NCI-H1436 treated with DMSO at 0.1 percent for 48 hours (cell line): ENCODE measurements at regions not wholly inside any gene's neighbourhood (a gene's known extent, or its start where the extent isn't known, plus 50 kb on each side); places are given as distances from the start of the nearest gene placed in this dataset.

ENCODE experiments used
- DNase-seq: peaks from one replicate; lab custom pipeline; 2025; lab: John Stamatoyannopoulos, UW

DNA sequence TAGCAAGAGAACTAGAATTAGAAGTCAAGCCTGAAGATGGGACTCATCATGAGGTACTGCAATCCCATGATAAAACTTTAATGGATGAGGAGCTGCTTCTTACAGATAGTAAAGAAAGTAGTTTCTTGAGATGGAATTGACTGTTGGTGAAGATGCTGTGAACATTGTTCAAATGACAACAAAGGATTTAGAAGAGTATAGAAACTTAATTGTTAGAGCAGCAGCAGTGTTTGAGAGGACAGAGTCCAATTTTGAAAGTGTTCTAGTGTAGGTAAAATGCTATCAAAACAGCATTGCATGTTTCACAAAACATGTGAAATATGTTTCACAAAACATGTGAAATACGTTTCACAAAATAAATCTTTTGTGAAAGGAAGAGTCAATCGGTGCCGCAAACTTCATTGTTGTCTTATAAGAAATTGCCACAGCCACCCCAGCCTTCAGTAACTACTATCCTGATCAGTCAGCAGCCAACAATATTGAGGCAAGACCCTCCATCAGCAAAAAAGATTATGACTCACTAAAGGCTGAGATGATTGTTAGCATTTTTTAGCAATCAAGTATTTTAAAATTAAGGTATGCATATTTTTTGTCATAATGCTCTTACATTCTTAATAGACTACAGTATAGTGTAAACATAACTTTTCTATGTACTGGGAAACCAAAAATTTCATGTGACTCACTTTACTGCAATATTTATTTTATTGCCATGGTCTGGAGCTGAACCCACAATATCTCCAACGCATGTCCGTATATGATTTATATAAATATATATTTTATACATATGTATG is 173.4 kb upstream of the BMP4 start:
- DNase-seq: no peak

GRCh38 chr14:54132496-54132895 is 175.9 kb upstream of the BMP4 start:
- no peak for DNase-seq

DNA sequence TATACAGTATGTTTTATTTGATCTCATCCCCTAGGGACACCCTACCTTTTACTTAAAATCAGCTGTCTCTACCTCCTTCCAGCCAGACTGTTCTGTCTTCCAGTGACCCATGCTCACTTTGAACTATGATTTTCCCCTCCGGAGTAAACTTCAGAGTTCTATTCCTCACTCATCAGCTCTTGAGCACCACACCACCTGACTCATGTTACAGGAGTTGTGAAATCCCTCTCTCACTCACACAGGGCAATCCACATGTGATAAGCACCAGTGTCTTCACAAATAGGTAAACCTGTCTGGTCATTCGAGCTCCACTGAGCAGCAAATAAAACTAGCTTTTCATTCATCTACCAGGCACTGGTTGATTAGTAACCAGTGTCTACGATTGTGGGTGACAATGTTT is 177.3 kb upstream of the BMP4 start:
- DNase-seq: no peak

DNA sequence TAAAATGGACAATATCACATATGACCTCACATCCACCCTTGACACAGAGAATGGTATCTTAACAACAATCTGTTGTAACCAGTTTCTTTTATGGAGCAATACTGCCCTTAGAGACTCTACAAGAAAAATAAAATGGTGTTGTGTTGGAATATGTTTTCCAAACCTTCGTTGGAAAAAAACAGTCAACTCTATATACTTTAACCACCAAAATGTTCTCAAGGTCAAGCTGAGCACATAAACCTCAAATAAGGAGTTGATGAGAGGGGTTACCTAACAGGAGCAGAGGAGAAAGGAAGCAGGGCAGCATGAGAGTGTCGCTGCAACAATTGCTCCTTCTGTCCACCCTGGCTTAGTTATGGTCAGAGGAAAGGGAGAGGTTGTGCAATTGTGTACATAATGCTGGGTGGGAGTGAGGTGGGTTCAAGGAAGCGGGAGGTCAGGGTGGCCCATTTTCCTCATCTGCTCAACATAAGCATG is 179.2 kb upstream of the BMP4 start:
- no peak for DNase-seq

- DNase-seq: no peak
Observed at GRCh38 chr14:54136894-54137613, 180.4 kb upstream of the BMP4 start.

DNA sequence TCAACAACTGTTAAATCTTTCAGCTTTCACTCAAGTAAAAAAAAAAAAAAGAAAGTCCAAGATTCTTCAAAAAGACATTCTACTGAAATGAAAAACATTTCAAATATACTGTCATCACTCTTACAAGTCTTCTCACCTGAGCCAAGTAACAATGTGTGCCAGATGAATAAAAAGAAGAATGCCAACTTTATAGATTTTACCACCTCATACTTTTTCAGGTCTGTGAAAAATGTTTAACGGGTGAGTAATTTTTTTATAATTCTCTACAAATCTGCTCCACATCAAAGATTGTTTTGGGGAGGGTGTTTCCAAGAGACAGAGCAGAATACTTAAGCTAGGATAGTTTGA is 181.0 kb upstream of the BMP4 start:
- no peak for DNase-seq

GRCh38 chr14:54138024-54138353 is 181.4 kb upstream of the BMP4 start:
- no peak for DNase-seq

DNA sequence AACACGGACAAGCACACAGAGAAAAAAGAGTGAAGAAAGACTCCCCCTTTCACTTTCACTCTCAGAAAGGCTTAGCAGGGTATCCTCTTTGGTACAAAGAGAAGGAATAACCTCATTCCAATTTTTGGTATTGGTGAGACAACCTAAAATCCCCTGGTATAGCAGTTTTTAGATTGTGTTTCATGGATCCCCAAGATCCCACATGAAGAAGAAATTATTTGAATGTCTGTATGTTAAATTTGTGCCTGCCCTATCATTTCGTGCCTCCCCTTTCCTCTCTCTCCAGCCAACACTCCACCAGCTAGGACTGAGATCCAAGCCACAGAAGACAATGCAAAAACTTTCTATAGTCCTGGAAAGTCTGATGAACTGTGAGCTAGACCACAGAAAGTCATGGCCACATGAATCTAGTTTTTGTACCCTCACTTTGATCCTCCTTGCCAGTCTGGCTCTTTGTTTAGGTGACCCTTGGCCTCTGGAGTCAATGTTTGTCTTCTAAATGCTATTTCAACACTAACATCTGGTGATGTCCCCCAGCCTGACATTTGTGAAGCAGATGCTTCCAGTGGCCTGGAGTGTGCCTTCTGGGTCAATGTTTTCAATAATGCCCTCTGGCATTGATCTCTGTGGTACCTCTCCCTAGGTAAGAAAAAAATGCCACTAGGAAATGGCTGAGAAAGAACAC is 181.9 kb upstream of the BMP4 start:
- no peak for DNase-seq

DNA sequence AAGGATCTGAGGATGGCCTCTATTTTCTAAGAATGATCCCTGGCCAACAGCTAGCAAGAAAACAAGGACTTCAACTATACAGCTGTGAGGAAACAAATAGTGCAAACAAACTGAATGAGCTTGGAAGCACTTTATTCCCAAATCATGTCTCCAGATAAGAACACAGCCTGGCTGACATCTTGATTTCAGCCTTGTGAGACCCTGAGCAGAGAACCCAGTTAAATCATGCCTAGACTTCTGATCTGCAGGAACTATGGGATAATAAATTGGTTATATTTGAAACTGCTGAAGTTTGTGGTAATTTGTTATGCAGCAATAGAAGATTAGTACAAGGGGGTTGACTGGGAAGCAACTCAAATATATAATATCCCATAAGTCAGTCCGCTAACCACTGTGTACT is 183.9 kb upstream of the BMP4 start:
- no peak for DNase-seq

DNA sequence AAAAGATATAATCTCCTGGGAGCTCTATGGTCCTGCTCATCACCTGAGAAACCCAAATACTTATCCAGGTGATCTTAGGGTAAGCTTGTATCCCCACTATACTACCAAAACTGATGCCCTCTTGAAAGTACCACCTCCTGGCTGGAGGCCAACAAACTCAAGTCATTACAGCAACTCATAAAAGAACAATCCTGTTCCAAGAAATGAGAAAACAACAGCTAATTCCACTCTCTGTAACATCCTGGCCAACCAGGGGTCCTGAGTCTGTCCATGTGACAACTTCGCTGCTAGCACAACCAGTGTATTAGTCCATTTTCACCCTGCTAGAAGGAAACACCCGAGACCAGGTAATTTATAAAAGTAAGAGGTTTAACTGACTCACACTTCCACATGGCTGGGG is 190.0 kb upstream of the BMP4 start:
- DNase-seq: no peak

DNA sequence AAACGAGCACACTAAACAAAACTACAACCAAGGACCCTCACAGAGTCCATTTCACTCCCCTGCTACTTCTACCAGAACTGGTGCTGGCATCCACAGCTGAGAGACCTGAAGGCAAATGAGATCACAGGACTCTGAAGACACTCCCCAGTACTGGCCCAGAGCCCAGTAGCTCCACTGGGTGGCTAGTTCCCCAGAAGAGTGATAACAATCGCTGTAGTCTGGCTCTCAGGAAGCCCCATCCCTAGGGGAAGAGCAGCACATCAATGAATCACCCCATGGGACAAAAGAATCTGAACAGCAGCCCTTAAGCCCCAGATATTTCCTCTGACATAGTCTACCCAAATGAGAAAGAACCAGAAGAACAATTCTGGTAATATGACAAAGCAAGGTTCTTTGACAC is 190.7 kb upstream of the BMP4 start:
- DNase-seq: no peak

- DNase-seq: no peak
Observed at GRCh38 chr14:54147758-54148157, 191.1 kb upstream of the BMP4 start.

GRCh38 chr14:54148251-54148650 is 191.6 kb upstream of the BMP4 start:
- no peak for DNase-seq

- no peak for DNase-seq
Observed at GRCh38 chr14:54152351-54152750, 195.7 kb upstream of the BMP4 start.

DNA sequence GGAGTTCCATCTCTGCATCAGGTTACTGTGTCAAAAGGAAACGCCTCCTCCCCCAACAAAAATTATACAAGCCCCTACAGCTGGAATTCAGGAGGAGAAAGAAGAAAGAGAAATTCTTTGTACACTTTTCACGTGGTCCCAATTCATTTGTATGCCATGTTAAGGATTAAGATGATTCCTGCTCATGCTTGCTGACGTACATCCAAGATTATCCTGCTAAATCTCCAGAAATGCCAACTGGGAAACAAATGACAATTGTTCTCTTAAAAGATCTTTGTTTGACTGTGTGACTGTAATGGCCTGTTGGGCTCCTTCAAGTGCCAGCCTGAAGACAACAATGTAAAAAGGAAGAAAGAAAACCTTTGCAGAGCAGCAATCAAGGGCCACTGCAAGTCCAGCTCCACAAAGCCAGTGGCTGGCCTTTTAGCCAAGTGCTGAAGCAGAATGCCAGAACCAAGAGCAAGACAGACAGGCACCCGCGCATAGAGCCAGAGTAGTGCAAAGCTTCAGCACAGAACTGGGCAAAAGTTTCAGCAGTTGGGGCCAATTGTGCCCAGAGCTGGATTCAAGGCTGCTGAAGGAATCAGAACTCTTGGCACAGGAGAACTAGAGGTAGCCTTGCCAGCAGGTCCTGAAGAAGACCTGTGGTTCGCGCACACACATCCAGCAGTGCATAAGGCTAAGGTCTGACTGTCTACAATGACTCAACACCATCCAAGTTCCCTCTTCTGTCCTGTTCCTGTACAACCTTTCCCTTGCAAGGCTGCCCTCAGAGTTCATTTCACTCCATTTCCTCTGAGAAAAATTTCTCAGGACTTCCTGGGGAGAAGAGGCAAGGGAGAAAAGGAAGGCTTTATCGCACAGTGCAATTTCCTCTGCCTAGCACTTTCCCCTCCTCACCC is 209.7 kb upstream of the BMP4 start:
- DNase-seq: no peak

GRCh38 chr14:54168489-54168888 is 211.9 kb upstream of the BMP4 start:
- DNase-seq: no peak

GRCh38 chr14:54169254-54169924 is 212.8 kb upstream of the BMP4 start:
- no peak for DNase-seq

DNA sequence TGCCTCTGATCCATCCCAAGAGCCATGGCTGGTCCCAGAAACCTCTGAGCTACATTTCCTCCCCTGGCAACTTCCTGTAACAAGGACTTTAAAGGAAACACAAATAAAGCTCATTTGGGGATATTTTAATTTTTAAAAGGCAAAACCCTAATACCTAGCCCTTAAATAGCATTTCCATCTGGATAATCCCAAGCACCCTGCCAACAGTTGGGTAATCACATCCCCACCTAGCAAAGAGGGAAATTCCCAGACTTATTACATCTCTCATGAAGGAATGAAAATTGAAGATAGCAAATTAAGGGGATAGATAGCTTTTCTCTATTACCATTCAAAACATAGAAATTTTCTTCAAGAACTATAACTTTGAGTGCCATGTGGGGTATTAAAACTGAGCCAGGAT is 213.7 kb upstream of the BMP4 start:
- no peak for DNase-seq

DNA sequence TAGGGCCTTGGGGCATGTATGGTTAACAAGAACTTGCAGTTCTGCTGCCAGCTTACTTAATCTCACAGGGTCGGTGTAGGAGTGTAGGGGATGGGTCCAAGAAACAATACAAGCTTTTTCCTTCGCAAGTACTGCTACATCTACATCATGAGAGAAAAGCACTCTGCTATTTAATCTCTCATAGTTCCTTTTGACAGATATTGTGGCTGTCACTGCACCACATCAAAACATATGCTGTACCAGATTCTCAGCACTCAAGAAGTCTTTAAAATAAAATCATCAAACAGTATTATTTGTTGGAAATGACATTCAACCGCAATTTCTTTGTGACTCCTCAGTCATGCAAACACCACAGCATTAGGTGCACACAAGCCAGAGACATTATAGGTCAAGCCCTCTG is 215.5 kb upstream of the BMP4 start:
- DNase-seq: no peak

DNA sequence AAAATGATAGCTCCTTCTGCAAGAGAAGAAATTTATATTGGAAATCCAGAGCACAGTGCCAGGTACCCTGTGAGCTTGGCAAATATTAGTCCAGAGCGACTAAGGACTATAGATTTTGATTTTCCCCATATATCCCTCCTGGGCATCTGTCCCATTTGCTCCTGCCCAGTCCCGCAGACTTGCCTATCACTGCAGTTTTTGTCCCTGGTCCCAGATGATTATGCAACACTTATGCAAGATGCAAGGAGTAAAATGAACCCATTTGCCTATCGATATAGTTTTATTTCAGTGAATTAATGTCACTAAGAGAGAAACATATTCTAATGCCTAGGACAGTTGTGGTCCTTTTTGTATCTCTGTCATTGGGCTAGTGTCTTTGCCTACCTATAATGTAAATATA is 215.9 kb upstream of the BMP4 start:
- no peak for DNase-seq

DNA sequence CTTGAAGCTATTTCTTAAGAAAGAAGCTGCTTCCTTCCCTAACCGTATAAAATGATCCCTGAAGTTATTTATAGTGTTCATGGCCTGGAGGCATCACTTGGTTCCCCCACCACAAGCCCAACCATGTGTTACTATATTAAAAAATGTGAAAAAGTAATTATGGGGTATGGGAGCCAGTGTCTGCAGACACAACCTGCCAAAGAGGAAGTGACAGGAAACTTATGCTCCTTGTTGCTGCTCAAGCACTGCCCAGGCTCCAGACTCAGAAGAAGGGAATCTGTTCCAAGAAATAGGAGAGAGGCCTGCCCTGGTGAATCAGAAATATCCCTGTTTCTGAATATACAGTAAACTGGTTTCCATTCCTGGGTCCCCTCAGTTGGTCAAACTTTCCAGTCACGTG is 217.2 kb upstream of the BMP4 start:
- DNase-seq: no peak

DNA sequence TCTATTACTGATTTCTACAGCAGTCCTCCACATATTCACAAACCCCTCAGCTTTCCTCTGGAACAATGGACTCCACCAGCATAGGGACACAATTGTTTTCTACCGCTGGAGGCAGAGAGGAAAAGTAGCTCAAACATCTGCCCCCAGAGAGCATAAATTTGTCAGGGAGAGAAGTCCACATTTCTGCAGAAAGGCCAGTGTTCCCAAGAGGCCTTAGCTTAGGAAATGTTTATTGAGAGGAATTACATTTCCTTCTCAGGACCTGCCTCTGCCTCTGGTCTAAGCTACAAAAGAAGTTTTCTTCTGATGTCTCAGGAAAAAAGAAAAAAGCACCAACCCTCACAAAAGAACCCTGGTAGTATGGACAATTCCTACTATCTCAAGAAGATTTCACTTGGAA is 217.8 kb upstream of the BMP4 start:
- no peak for DNase-seq
